IMR-90 (cell line): ENCODE measurements at regions not wholly inside any gene's neighbourhood (a gene's known extent, or its start where the extent isn't known, plus 50 kb on each side); places are given as distances from the start of the nearest gene placed in this dataset.

Experiments used
- CEBPB ChIP-seq: IDR thresholded peaks from 2 replicates; pipeline ENCODE4 v1.6.1; 2012; ENCODE audit warnings: low read depth, low read length, improper control_type of control experiment
- FOS ChIP-seq: fragments of 150-350 bp; IDR thresholded peaks from 2 replicates; pipeline ENCODE4 v1.6.1; 2016; ENCODE audit warnings: low read depth, low read length
- MAFK ChIP-seq: IDR thresholded peaks from 2 replicates; pipeline ENCODE4 v1.6.1; 2012; ENCODE audit warnings: low read depth, low read length, improper control_type of control experiment
- MAZ ChIP-seq: IDR thresholded peaks from 2 replicates; pipeline ENCODE4 v1.6.1; 2012; ENCODE audit warnings: low read depth, mild to moderate bottlenecking, low read length, improper control_type of control experiment, moderate library complexity, borderline replicate concordance
- MXI1 ChIP-seq: IDR thresholded peaks from 2 replicates; pipeline ENCODE4 v1.6.1; 2012; ENCODE audit warnings: low read depth, mild to moderate bottlenecking, low read length, moderate library complexity, borderline replicate concordance
- NFE2L2 ChIP-seq: fragments of 150-350 bp; IDR thresholded peaks from 2 replicates; pipeline ENCODE4 v1.6.1; 2016; ENCODE audit warnings: low read depth, mild to moderate bottlenecking, low read length
- POLR2A ChIP-seq: IDR thresholded peaks from 2 replicates; pipeline ENCODE4 v1.6.1; 2012; ENCODE audit warnings: mild to moderate bottlenecking, low read depth, low read length
- RAD21 ChIP-seq: IDR thresholded peaks from 2 replicates; pipeline ENCODE4 v1.6.1; 2012; ENCODE audit warnings: low read length, improper control_type of control experiment
- RCOR1 ChIP-seq: IDR thresholded peaks from 2 replicates; pipeline ENCODE4 v1.6.1; 2012; ENCODE audit warnings: mild to moderate bottlenecking, low read length, improper control_type of control experiment; ENCODE audit not compliant: insufficient replicate concordance
- RFX5 ChIP-seq: IDR thresholded peaks from 2 replicates; pipeline ENCODE4 v1.8.0; 2012; ENCODE audit warnings: low read depth, mild to moderate bottlenecking, low read length, moderate library complexity
- SMC3 ChIP-seq: fragments of 150-350 bp; IDR thresholded peaks from 2 replicates; pipeline ENCODE4 v1.6.1; 2016; ENCODE audit warnings: low read depth, mild to moderate bottlenecking, antibody characterized with exemption, low read length, moderate library complexity
- TF ChIP-seq, protein P1 (sequence below): conservative IDR thresholded peaks from 2 replicates; pipeline ENCODE4 v1.5.1; 2012; ENCODE audit warnings: mild to moderate bottlenecking, low read depth, low read length, improper control_type of control experiment
- TF ChIP-seq, protein P2 (sequence below): fragments of 150-350 bp; IDR thresholded peaks from 2 replicates; pipeline ENCODE4 v1.6.1; 2017; ENCODE audit warnings: mild to moderate bottlenecking, antibody characterized with exemption, low read length, low read depth
- TF ChIP-seq, protein P3 (sequence below): fragments of 150-350 bp; IDR thresholded peaks from 2 replicates; pipeline ENCODE4 v1.6.1; 2016; ENCODE audit warnings: low read depth, mild to moderate bottlenecking, low read length, moderate library complexity, borderline replicate concordance

DNA sequence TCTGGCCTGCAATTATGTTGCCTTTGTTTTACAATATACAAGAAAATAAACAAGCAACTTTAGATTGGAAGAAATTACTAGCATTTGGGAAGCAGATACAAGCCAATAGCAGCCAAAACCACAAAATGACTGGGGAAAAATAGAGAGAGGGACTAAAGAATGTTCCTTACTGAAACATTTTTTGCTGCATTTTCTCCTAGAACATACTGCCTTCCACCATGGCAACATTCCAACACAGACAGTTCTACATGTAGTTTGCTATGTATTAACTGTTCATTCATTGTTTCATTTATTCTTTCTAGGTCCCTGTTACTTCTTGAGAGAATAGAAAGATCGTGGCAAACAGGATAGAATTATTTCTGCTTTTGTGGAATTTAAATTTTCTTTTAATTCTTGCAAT, 530.2 kb downstream of the RPS29 start:
- no peak for TF ChIP-seq MXI1
- TF ChIP-seq, protein P1, sequence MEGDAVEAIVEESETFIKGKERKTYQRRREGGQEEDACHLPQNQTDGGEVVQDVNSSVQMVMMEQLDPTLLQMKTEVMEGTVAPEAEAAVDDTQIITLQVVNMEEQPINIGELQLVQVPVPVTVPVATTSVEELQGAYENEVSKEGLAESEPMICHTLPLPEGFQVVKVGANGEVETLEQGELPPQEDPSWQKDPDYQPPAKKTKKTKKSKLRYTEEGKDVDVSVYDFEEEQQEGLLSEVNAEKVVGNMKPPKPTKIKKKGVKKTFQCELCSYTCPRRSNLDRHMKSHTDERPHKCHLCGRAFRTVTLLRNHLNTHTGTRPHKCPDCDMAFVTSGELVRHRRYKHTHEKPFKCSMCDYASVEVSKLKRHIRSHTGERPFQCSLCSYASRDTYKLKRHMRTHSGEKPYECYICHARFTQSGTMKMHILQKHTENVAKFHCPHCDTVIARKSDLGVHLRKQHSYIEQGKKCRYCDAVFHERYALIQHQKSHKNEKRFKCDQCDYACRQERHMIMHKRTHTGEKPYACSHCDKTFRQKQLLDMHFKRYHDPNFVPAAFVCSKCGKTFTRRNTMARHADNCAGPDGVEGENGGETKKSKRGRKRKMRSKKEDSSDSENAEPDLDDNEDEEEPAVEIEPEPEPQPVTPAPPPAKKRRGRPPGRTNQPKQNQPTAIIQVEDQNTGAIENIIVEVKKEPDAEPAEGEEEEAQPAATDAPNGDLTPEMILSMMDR = no peak
- TF ChIP-seq POLR2A = no peak
- TF ChIP-seq SMC3 = no peak
- no peak for TF ChIP-seq RAD21
- TF ChIP-seq RFX5 = no peak
- no peak for TF ChIP-seq MAFK
- TF ChIP-seq CEBPB = no peak
- TF ChIP-seq MAZ = no peak
- TF ChIP-seq, protein P2, sequence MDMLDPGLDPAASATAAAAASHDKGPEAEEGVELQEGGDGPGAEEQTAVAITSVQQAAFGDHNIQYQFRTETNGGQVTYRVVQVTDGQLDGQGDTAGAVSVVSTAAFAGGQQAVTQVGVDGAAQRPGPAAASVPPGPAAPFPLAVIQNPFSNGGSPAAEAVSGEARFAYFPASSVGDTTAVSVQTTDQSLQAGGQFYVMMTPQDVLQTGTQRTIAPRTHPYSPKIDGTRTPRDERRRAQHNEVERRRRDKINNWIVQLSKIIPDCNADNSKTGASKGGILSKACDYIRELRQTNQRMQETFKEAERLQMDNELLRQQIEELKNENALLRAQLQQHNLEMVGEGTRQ = no peak
- no peak for TF ChIP-seq FOS
- no peak for TF ChIP-seq RCOR1
- TF ChIP-seq NFE2L2 = no peak
- TF ChIP-seq, protein P3, sequence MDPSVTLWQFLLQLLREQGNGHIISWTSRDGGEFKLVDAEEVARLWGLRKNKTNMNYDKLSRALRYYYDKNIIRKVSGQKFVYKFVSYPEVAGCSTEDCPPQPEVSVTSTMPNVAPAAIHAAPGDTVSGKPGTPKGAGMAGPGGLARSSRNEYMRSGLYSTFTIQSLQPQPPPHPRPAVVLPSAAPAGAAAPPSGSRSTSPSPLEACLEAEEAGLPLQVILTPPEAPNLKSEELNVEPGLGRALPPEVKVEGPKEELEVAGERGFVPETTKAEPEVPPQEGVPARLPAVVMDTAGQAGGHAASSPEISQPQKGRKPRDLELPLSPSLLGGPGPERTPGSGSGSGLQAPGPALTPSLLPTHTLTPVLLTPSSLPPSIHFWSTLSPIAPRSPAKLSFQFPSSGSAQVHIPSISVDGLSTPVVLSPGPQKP = no peak
